H9 (cell line): ENCODE measurements at regions not wholly inside any gene's neighbourhood (a gene's known extent, or its start where the extent isn't known, plus 50 kb on each side); places are given as distances from the start of the nearest gene placed in this dataset.
"Not testable (repeated sequence)": the region's sequence is repeated elsewhere in the genome, so short reads cannot be mapped to it uniquely, and the experiment has no call there.

Source experiments
- DNase-seq: peaks from one replicate; pipeline ENCODE4 v3.0.0-alpha.2; 2017
- H2AFZ ChIP-seq: one replicate; pipeline ENCODE4 v1.6.1; 2013; ENCODE audit warnings: mild to moderate bottlenecking, low read length, control low read depth, moderate library complexity
- H2AK5ac ChIP-seq: 2 replicates; pipeline ENCODE4 v1.6.1; 2013; ENCODE audit warnings: low read length, control low read depth, mixed read lengths; ENCODE audit not compliant: insufficient read length
- H2BK120ac ChIP-seq: one replicate; pipeline ENCODE4 v1.6.1; 2013; ENCODE audit warnings: low read depth, mild to moderate bottlenecking, low read length, control low read depth, inconsistent platforms; ENCODE audit not compliant: poor library complexity, severe bottlenecking
- H2BK12ac ChIP-seq: 2 replicates; pipeline ENCODE4 v1.6.1; 2013; ENCODE audit warnings: low read length, control low read depth, mixed read lengths, low read depth; ENCODE audit not compliant: insufficient read length
- H2BK15ac ChIP-seq: 2 replicates; pipeline ENCODE4 v1.6.1; 2013; ENCODE audit warnings: low read depth, low read length, control low read depth
- H2BK20ac ChIP-seq: one replicate; pipeline ENCODE4 v1.6.1; 2013; ENCODE audit warnings: low read depth, mild to moderate bottlenecking, low read length, control low read depth, inconsistent platforms; ENCODE audit not compliant: poor library complexity, severe bottlenecking
- H2BK5ac ChIP-seq: 2 replicates; pipeline ENCODE4 v1.6.1; 2013; ENCODE audit warnings: low read length, control low read depth, mixed read lengths; ENCODE audit not compliant: insufficient read length
- H3K14ac ChIP-seq: 2 replicates; pipeline ENCODE4 v1.6.1; 2013; ENCODE audit warnings: low read length, control low read depth; ENCODE audit not compliant: insufficient read depth
- H3K18ac ChIP-seq: 2 replicates; pipeline ENCODE4 v1.6.1; 2013; ENCODE audit warnings: low read depth, mild to moderate bottlenecking, mixed read lengths, low read length, control low read depth; ENCODE audit not compliant: insufficient read length
- H3K23ac ChIP-seq: 2 replicates; pipeline ENCODE4 v1.6.1; 2013; ENCODE audit warnings: low read length, control low read depth, mixed read lengths, low read depth; ENCODE audit not compliant: insufficient read length
- H3K23me2 ChIP-seq: 2 replicates; pipeline ENCODE4 v1.6.1; 2013; ENCODE audit warnings: low read depth, mild to moderate bottlenecking, mixed read lengths, low read length, control low read depth; ENCODE audit not compliant: insufficient read length, poor library complexity, severe bottlenecking
- H3K27ac ChIP-seq: 2 replicates; pipeline ENCODE4 v1.5.1; 2013; ENCODE audit warnings: low read length, control low read depth, mixed read lengths, low read depth; ENCODE audit not compliant: insufficient read length
- H3K27me3 ChIP-seq: 2 replicates; pipeline ENCODE4 v1.6.1; 2013; ENCODE audit warnings: low read length, control low read depth, inconsistent platforms; ENCODE audit not compliant: insufficient read depth
- H3K4ac ChIP-seq: 2 replicates; pipeline ENCODE4 v1.6.1; 2013; ENCODE audit warnings: low read depth, mild to moderate bottlenecking, control low read depth, inconsistent platforms, low read length, moderate library complexity
- H3K4me1 ChIP-seq: 2 replicates; pipeline ENCODE4 v1.6.1; 2013; ENCODE audit warnings: low read length, control low read depth, inconsistent platforms; ENCODE audit not compliant: insufficient read depth
- H3K4me2 ChIP-seq: 2 replicates; pipeline ENCODE4 v1.6.1; 2013; ENCODE audit warnings: low read length, control low read depth, mixed read lengths; ENCODE audit not compliant: insufficient read length, insufficient read depth
- H3K56ac ChIP-seq: 2 replicates; pipeline ENCODE4 v1.6.1; 2013; ENCODE audit warnings: low read depth, mild to moderate bottlenecking, mixed read lengths, low read length, control low read depth; ENCODE audit not compliant: insufficient read length
- H3K79me1 ChIP-seq: 2 replicates; pipeline ENCODE4 v1.6.1; 2013; ENCODE audit warnings: low read depth, mild to moderate bottlenecking, moderate library complexity, low read length, control low read depth, inconsistent platforms; ENCODE audit not compliant: insufficient read depth, poor library complexity, severe bottlenecking
- H3K79me2 ChIP-seq: 2 replicates; pipeline ENCODE4 v1.6.1; 2013; ENCODE audit warnings: low read length, control low read depth, inconsistent platforms; ENCODE audit not compliant: insufficient read depth
- H3K9ac ChIP-seq: 2 replicates; pipeline ENCODE4 v1.6.1; 2013; ENCODE audit warnings: low read length, control low read depth, mixed read lengths; ENCODE audit not compliant: insufficient read length; ENCODE audit errors: extremely low read depth
- H3K9me3 ChIP-seq: one replicate; pipeline ENCODE4 v1.6.1; 2013; ENCODE audit warnings: low read depth, low read length, inconsistent platforms; ENCODE audit not compliant: control insufficient read depth
- H3T11ph ChIP-seq: one replicate; pipeline ENCODE4 v1.6.1; 2013; ENCODE audit warnings: mild to moderate bottlenecking, low read length, control low read depth, inconsistent platforms
- H4K20me1 ChIP-seq: one replicate; pipeline ENCODE4 v1.6.1; 2013; ENCODE audit not compliant: control insufficient read depth, insufficient read length, insufficient read depth
- H4K5ac ChIP-seq: 2 replicates; pipeline ENCODE4 v1.6.1; 2013; ENCODE audit warnings: low read depth, mild to moderate bottlenecking, mixed read lengths, low read length, control low read depth; ENCODE audit not compliant: insufficient read length
- H4K8ac ChIP-seq: replicated peaks from 2 replicates; pipeline ENCODE4 v1.6.1; 2013; ENCODE audit warnings: low read length, control low read depth, mixed read lengths, low read depth; ENCODE audit not compliant: insufficient read length
- H4K91ac ChIP-seq: 2 replicates; pipeline ENCODE4 v1.6.1; 2013; ENCODE audit warnings: low read depth, mild to moderate bottlenecking, moderate library complexity, mixed read lengths, low read length, control low read depth; ENCODE audit not compliant: insufficient read length
- H3K27ac Mint-ChIP-seq, 3 experiments: 2 replicates in 2 of 3; 3 replicates in 1 of 3; pipeline ENCODE4 v1.8.0; 2020 to 2021; ENCODE audit warnings: mixed read lengths in 3 of 3, mild to moderate bottlenecking in 1 of 3, moderate library complexity in 1 of 3
- H3K27me3 Mint-ChIP-seq: 2 replicates; pipeline ENCODE4 v1.8.0; 2021; ENCODE audit warnings: low read depth, mild to moderate bottlenecking, moderate library complexity, mixed read lengths
- H3K36me3 Mint-ChIP-seq, 3 experiments: 2 replicates in 2 of 3; 3 replicates in 1 of 3; pipeline ENCODE4 v1.8.0; 2020 to 2021; ENCODE audit warnings: low read depth in 3 of 3, mixed read lengths in 3 of 3; ENCODE audit not compliant: insufficient read depth in 1 of 3
- H3K4me1 Mint-ChIP-seq, 2 experiments: 2 replicates each; pipeline ENCODE4 v1.8.0; 2020; ENCODE audit warnings: mixed read lengths in 2 of 2
- H3K4me3 Mint-ChIP-seq, 2 experiments: 2 replicates in 1 of 2; 3 replicates in 1 of 2; pipeline ENCODE4 v1.8.0; 2020 to 2021; ENCODE audit warnings: mild to moderate bottlenecking in 2 of 2, mixed read lengths in 2 of 2, moderate library complexity in 1 of 2
- H3K9me3 Mint-ChIP-seq, 2 experiments: 2 replicates in 1 of 2; 3 replicates in 1 of 2; pipeline ENCODE4 v1.8.0; 2020; ENCODE audit warnings: mild to moderate bottlenecking in 2 of 2, mixed read lengths in 2 of 2, moderate library complexity in 1 of 2
- CTCF ChIP-seq: fragments of 200-600 bp; sonication (generic); conservative IDR thresholded peaks from 3 replicates; pipeline ENCODE4 v1.8.0; 2021; ENCODE audit warnings: antibody characterized with exemption, mild to moderate bottlenecking
- WGBS: extraction: QIAGEN DNeasy Blood & Tissue Kit; methylation state at CpG from one replicate; pipeline ENCODE4 v1.1.7; 2013; ENCODE audit warnings: missing lambda C conversion rate, low lambda C conversion rate, mixed read lengths; ENCODE audit not compliant: insufficient read length; ENCODE audit errors: extremely low coverage; 5-methylcytosine and 5-hydroxymethylcytosine counted together

GRCh38 chrX:83630662-83631061, 122.6 kb downstream of the POU3F4 start:
- Histone ChIP-seq H2BK20ac (no peak overlapping the region), H2BK5ac (no peak overlapping the region), H3K4ac (no peak overlapping the region), H3K4me2 (no peak overlapping the region), H3K9me3 (peaks cover 31% of the 10 kb centered on the region), H3T11ph (no peak overlapping the region), H3K79me2 (no peaks in the 10 kb centered on the region), H3K14ac (no peak overlapping the region), H2BK15ac (no peak overlapping the region), H3K27ac (no peak overlapping the region), H4K5ac (no peak overlapping the region), H4K91ac (no peak overlapping the region), H2AFZ (no peak overlapping the region), H3K4me1 (no peaks in the 10 kb centered on the region), H3K9ac (no peak overlapping the region), H3K56ac (no peak overlapping the region), H2AK5ac (no peak overlapping the region), H4K8ac (no peak overlapping the region), H3K18ac (no peak overlapping the region), H3K27me3 (no peaks in the 10 kb centered on the region), H3K23me2 (no peaks in the 10 kb centered on the region), H4K20me1 (no peaks in the 10 kb centered on the region), H3K23ac (no peak overlapping the region), H2BK120ac (no peak overlapping the region), H2BK12ac (no peak overlapping the region), H3K79me1 (no peaks in the 10 kb centered on the region)
- no peak for DNase-seq
- Mint-ChIP-seq H3K4me3 (no peak overlapping the region), H3K27ac (no peak overlapping the region), H3K36me3 (peaks cover 6 to 14% (median 9%) of the 10 kb centered on the region in 3 experiments; a peak in 4 of 7 replicates), H3K9me3 (peaks cover 74 to 78% of the 10 kb centered on the region in 2 experiments), H3K27me3 (no peaks in the 10 kb centered on the region; the same call in none of the 2 replicates), H3K4me1 (no peaks in the 10 kb centered on the region)
- no peak for TF ChIP-seq CTCF
- no CpG with 5 or more reads among the region's 6 CpGs for WGBS

GRCh38 chrX:83649706-83650105, 141.6 kb downstream of the POU3F4 start:
- not testable (repeated sequence) for H3K23me2 ChIP-seq, H3K4me3 Mint-ChIP-seq, H3K27me3 Mint-ChIP-seq, H3K4me1 Mint-ChIP-seq, H3K27ac Mint-ChIP-seq, H4K20me1 ChIP-seq, H3K4me2 ChIP-seq, H3K79me2 ChIP-seq, H3K14ac ChIP-seq, H2BK15ac ChIP-seq, H4K5ac ChIP-seq, H2AFZ ChIP-seq, H4K91ac ChIP-seq, H3K79me1 ChIP-seq, H3K56ac ChIP-seq, H2BK5ac ChIP-seq, H3K27me3 ChIP-seq, H3K4ac ChIP-seq, H3K4me1 ChIP-seq, DNase-seq, H3K27ac ChIP-seq, H3K23ac ChIP-seq, H2BK20ac ChIP-seq, H3K9me3 ChIP-seq, H3T11ph ChIP-seq, H3K9ac ChIP-seq, H2AK5ac ChIP-seq, H4K8ac ChIP-seq, H2BK120ac ChIP-seq, H2BK12ac ChIP-seq, H3K18ac ChIP-seq
- Mint-ChIP-seq H3K36me3 (peaks cover 4 to 17% (median 11%) of the 10 kb centered on the region in 3 experiments; a peak in 4 of 7 replicates), H3K9me3 (peaks cover 80 to 85% of the 10 kb centered on the region in 2 experiments)
- no CpG with 5 or more reads among the region's 4 CpGs for WGBS
